AG04449 (cell line): ENCODE measurements at regions not wholly inside any gene's neighbourhood (a gene's known extent, or its start where the extent isn't known, plus 50 kb on each side); places are given as distances from the start of the nearest gene placed in this dataset.

Experiments
- CTCF ChIA-PET: fragments of 350-600 bp; formaldehyde crosslinking; extraction: SDS; loops from one replicate; lab custom pipeline; 2021; ENCODE audit warnings: antibody characterized with exemption; lab: Yijun Ruan, JAX
- POLR2A ChIA-PET: fragments of 400-600, 350-600 bp; formaldehyde crosslinking; extraction: SDS; loops from one replicate; lab custom pipeline; 2020; ENCODE audit warnings: antibody characterized with exemption, inconsistent platforms; lab: Yijun Ruan, JAX
- DNase-seq: peaks from one replicate; pipeline ENCODE4 v3.0.0-alpha.2; 2010; ENCODE audit warnings: low read depth, low spot score
- H3K4me3 ChIP-seq: 2 replicates; pipeline ENCODE4 v1.5.1; 2011; ENCODE audit warnings: low read depth, mild to moderate bottlenecking, control low read depth, low read length
- TF ChIP-seq, protein P1 (sequence below): IDR thresholded peaks from one replicate; pipeline ENCODE4 v1.5.1; 2011; ENCODE audit warnings: mild to moderate bottlenecking, moderate library complexity, low read length, control low read depth, inconsistent platforms; ENCODE audit not compliant: insufficient read depth; ENCODE audit errors: missing control alignments

DNA sequence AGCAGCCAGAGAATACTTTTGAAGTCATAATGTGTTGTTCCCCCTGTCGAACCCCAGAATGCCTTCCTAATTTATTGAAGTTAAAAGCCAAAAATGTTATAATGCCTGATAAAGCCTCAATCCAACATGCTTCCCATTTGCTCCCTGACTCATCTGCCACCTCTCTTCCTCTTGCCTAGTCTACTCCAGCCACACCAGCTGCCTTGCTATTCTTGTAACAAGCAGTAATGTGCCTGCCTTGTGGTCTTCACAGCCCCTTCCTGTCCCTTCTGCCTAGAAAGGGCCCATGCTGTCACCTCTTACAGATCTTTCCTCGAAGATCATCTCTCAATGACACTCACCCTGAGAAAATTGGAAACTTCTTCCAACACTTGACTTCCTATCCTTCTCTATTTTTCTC lies 231.6 kb upstream of the CDH2 start:
- H3K4me3 ChIP-seq, result no peak overlapping the region
- POLR2A ChIA-PET, result no interaction called here
- CTCF ChIA-PET, result no interaction called here
- DNase-seq, result no peak
- TF ChIP-seq, protein P1, sequence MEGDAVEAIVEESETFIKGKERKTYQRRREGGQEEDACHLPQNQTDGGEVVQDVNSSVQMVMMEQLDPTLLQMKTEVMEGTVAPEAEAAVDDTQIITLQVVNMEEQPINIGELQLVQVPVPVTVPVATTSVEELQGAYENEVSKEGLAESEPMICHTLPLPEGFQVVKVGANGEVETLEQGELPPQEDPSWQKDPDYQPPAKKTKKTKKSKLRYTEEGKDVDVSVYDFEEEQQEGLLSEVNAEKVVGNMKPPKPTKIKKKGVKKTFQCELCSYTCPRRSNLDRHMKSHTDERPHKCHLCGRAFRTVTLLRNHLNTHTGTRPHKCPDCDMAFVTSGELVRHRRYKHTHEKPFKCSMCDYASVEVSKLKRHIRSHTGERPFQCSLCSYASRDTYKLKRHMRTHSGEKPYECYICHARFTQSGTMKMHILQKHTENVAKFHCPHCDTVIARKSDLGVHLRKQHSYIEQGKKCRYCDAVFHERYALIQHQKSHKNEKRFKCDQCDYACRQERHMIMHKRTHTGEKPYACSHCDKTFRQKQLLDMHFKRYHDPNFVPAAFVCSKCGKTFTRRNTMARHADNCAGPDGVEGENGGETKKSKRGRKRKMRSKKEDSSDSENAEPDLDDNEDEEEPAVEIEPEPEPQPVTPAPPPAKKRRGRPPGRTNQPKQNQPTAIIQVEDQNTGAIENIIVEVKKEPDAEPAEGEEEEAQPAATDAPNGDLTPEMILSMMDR, result no peak

DNA sequence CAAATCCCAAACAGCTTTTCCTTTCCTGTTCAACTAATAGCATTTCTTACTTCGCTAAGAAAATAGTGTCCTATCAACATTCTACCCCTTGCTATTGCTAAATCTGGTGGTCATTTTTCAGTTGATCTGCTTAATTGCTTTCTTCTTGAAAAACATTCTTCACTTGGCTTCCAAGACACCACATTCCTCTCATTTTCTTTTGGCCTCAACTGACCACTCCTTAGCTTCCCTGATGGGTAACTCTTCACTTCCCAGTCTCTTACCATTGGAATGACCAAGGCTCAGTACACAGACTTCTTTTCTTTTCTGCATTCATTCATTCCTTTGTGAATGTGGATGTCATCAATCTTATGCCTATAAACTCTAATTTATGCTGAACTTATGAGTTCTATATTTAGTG lies 230.8 kb upstream of the CDH2 start:
- CTCF ChIA-PET, result no interaction called here
- POLR2A ChIA-PET, result no interaction called here
- H3K4me3 ChIP-seq, result no peak overlapping the region
- DNase-seq, result no peak
- TF ChIP-seq, protein P1, result no peak

DNA sequence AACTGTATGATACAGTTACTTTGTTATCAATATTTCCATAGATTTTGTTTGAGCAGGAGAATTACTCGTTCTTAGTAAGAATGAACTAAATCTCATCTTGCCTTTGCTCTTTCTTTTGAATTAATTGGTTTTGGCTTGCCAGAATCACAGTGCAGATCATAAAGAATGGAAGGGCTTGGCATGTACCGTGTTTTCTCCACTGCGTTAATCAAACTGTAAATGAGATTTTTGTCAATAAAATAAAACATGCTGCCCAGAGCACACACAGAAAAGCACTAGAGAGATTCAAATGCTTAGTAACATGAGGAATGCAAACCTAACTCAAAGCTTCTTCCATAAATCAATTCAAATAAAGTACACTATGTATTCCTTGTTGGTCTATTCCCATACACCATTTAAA lies 229.6 kb upstream of the CDH2 start:
- TF ChIP-seq, protein P1, result no peak
- ChIA-PET POLR2A (no interaction called here), CTCF (no interaction called here)
- no peak for DNase-seq
- no peak overlapping the region for H3K4me3 ChIP-seq

DNA sequence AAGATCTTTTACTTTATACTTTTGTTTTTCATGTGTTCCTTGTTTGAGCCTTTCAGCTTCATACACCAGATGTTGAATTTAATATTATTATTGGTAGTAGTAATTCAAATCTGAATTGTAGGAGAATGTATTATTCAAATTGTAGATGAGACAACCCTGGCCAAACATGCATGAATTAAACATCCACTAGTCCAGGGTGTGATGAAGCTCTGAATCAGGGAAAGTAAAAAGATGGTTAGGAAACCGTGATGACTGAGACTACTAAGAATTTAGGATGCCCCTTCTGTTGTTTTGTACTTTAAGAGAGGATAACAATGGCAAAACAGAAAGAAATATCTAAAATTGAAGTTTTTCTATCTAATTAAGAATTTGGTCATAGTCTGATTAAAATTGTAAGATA lies 227.8 kb upstream of the CDH2 start:
- ChIA-PET CTCF (interaction anchor here (1.0 kb wide), 1 partner anchor 20 kb away, joined by 3 read pairs; no protein-coding TSS in a partner anchor), POLR2A (no interaction called here)
- TF ChIP-seq, protein P1, result no peak
- H3K4me3 ChIP-seq, result no peak overlapping the region
- DNase-seq, result no peak

DNA sequence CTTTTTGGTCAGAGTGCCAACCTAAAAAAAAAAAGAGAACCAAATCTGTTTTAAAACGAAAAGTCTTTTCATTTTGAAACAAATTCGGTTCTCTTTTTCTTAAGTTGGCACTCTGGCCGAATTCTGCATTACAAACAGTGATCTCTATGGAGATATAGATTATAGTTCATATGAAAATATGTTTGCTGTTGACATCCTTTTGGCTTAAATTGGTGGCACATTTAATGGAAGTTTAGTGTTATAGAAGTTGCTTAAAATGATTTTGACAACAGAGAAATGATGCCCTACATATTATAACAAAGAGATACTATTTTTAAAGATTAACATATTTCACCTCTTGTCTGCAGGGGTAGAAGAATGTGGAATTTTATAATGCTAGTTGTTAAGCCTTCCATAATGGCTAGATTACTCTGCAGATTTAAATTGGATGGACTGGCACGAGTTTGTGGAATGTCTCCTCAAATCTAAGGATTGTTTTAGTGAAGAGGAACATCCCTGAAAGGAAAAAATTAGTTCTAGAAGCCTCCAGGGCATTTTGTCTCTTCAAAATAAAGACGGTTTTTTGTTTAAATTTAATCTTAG lies 222.9 kb upstream of the CDH2 start:
- CTCF ChIA-PET, result no interaction called here
- H3K4me3 ChIP-seq, result no peak overlapping the region
- TF ChIP-seq, protein P1, result no peak
- POLR2A ChIA-PET, result no interaction called here
- no peak for DNase-seq

DNA sequence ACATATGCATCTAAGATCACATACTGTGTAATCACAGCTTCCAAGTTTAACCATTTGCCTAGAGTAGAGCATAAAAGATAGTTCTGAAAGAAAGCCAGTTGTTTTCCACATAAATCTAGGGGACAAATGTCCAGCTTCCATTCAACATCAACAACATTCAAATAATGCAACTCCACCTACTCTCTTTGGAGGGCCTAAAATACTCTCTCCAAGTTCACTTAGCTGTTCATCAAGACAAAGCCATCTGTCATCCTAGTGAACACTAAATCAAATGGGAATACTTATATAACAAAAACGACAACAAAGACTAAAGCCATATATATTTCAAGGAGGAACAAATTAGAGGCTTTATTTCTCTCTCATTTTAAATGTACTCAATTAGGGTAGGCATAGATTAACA lies 221.5 kb upstream of the CDH2 start:
- TF ChIP-seq, protein P1, result no peak
- ChIA-PET POLR2A (no interaction called here), CTCF (no interaction called here)
- no peak for DNase-seq
- H3K4me3 ChIP-seq, result no peak overlapping the region
